ENCODE measurements at regions not wholly inside any gene's neighbourhood (a gene's known extent, or its start where the extent isn't known, plus 50 kb on each side); places are given as distances from the start of the nearest gene placed in this dataset.

DNA sequence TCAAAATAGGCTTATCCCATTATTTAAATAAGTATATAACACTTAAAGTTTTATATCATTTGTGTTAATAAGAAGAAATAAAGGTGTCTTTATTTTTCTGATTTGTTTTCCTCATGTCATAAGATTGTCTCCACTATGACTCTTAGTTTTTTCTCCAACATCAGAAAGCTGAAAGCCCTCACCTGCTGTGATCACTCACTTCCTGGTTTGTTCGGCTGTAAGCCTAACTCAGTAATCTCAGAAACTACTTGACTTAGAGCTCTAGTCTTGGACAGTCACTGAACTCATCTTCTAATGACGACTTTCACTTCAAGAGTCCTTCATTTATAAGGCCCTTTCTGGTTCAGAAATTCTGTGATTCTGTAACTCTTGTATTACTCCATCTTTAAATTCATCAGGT, 311.0 kb downstream of the ZEB2 start:
- ATAC-seq, result no peak
- TF ChIP-seq GLIS3 (CRISPR knock-in tag; IDR thresholded peaks at IDR 0.05) (no peak), CSDC2 (CRISPR knock-in tag; IDR thresholded peaks at IDR 0.05) (no peak), TCF4 (CRISPR knock-in tag; IDR thresholded peaks at IDR 0.05; ENCODE audit: borderline replicate concordance) (no peak), ZFP3 (CRISPR knock-in tag; IDR thresholded peaks at IDR 0.05) (no peak), ZNF565 (CRISPR knock-in tag; conservative IDR thresholded peaks at IDR 0.05; ENCODE audit: low read depth) (no peak)

DNA sequence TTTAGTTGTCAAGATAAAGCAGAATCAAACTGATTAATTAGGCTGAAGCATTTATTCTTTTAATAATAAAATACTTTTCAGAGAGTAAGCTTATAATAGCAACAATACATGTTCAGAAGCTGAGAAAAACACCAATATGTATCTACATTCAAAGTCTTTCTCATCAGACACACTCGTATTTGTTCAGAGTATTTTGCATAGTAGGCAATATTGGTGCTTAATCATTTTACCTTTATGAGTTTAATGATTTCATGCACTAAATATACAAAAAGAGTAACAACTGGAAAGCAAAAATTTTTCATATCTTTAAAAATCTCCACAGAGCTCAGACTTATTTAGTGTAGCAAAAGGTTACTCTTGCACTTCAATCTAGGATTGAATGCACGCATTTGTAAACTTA, 313.9 kb downstream of the ZEB2 start:
- TF ChIP-seq OSR1 (CRISPR knock-in tag; IDR thresholded peaks at IDR 0.05), result no peak
- TF ChIP-seq ZFP3 (CRISPR knock-in tag; IDR thresholded peaks at IDR 0.05), result no peak
- TF ChIP-seq, protein P1, sequence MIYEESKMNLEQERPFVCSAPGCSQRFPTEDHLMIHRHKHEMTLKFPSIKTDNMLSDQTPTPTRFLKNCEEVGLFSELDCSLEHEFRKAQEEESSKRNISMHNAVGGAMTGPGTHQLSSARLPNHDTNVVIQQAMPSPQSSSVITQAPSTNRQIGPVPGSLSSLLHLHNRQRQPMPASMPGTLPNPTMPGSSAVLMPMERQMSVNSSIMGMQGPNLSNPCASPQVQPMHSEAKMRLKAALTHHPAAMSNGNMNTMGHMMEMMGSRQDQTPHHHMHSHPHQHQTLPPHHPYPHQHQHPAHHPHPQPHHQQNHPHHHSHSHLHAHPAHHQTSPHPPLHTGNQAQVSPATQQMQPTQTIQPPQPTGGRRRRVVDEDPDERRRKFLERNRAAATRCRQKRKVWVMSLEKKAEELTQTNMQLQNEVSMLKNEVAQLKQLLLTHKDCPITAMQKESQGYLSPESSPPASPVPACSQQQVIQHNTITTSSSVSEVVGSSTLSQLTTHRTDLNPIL (CRISPR knock-in tag; IDR thresholded peaks at IDR 0.05; ENCODE audit: low read depth), result no peak
- no peak for TF ChIP-seq PPARA (CRISPR knock-in tag; IDR thresholded peaks at IDR 0.05; ENCODE audit: borderline replicate concordance)
- TF ChIP-seq ZC3H10 (CRISPR knock-in tag; IDR thresholded peaks at IDR 0.05), result no peak
- TF ChIP-seq CSDC2 (CRISPR knock-in tag; IDR thresholded peaks at IDR 0.05), result no peak
- TF ChIP-seq ARNTL (CRISPR knock-in tag; IDR thresholded peaks at IDR 0.05; ENCODE audit: borderline replicate concordance, low read depth), result no peak
- TF ChIP-seq ZNF8 (CRISPR knock-in tag; IDR thresholded peaks at IDR 0.05), result no peak
- TF ChIP-seq, protein P2, sequence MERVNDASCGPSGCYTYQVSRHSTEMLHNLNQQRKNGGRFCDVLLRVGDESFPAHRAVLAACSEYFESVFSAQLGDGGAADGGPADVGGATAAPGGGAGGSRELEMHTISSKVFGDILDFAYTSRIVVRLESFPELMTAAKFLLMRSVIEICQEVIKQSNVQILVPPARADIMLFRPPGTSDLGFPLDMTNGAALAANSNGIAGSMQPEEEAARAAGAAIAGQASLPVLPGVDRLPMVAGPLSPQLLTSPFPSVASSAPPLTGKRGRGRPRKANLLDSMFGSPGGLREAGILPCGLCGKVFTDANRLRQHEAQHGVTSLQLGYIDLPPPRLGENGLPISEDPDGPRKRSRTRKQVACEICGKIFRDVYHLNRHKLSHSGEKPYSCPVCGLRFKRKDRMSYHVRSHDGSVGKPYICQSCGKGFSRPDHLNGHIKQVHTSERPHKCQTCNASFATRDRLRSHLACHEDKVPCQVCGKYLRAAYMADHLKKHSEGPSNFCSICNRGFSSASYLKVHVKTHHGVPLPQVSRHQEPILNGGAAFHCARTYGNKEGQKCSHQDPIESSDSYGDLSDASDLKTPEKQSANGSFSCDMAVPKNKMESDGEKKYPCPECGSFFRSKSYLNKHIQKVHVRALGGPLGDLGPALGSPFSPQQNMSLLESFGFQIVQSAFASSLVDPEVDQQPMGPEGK (CRISPR knock-in tag; IDR thresholded peaks at IDR 0.05; ENCODE audit: borderline replicate concordance), result no peak
- no peak for TF ChIP-seq ISL1 (CRISPR knock-in tag; IDR thresholded peaks at IDR 0.05)
- TF ChIP-seq, protein P3, sequence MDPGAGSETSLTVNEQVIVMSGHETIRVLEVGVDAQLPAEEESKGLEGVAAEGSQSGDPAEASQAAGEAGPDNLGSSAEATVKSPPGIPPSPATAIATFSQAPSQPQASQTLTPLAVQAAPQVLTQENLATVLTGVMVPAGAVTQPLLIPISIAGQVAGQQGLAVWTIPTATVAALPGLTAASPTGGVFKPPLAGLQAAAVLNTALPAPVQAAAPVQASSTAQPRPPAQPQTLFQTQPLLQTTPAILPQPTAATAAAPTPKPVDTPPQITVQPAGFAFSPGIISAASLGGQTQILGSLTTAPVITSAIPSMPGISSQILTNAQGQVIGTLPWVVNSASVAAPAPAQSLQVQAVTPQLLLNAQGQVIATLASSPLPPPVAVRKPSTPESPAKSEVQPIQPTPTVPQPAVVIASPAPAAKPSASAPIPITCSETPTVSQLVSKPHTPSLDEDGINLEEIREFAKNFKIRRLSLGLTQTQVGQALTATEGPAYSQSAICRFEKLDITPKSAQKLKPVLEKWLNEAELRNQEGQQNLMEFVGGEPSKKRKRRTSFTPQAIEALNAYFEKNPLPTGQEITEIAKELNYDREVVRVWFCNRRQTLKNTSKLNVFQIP (CRISPR knock-in tag; IDR thresholded peaks at IDR 0.05; ENCODE audit: borderline replicate concordance, low read depth), result no peak
- TF ChIP-seq RARB (CRISPR knock-in tag; IDR thresholded peaks at IDR 0.05), result no peak
- TF ChIP-seq, protein P4, sequence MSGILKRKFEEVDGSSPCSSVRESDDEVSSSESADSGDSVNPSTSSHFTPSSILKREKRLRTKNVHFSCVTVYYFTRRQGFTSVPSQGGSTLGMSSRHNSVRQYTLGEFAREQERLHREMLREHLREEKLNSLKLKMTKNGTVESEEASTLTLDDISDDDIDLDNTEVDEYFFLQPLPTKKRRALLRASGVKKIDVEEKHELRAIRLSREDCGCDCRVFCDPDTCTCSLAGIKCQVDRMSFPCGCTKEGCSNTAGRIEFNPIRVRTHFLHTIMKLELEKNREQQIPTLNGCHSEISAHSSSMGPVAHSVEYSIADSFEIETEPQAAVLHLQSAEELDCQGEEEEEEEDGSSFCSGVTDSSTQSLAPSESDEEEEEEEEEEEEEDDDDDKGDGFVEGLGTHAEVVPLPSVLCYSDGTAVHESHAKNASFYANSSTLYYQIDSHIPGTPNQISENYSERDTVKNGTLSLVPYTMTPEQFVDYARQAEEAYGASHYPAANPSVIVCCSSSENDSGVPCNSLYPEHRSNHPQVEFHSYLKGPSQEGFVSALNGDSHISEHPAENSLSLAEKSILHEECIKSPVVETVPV (CRISPR knock-in tag; IDR thresholded peaks at IDR 0.05), result no peak
- TF ChIP-seq ESRRG (CRISPR knock-in tag; IDR thresholded peaks at IDR 0.05), result no peak
- no peak for TF ChIP-seq GLIS3 (CRISPR knock-in tag; IDR thresholded peaks at IDR 0.05)
- no peak for TF ChIP-seq SNAI2 (CRISPR knock-in tag; IDR thresholded peaks at IDR 0.05)
- no peak for TF ChIP-seq BACH2 (CRISPR knock-in tag; IDR thresholded peaks at IDR 0.05; ENCODE audit: borderline replicate concordance)
- no peak for ATAC-seq

DNA sequence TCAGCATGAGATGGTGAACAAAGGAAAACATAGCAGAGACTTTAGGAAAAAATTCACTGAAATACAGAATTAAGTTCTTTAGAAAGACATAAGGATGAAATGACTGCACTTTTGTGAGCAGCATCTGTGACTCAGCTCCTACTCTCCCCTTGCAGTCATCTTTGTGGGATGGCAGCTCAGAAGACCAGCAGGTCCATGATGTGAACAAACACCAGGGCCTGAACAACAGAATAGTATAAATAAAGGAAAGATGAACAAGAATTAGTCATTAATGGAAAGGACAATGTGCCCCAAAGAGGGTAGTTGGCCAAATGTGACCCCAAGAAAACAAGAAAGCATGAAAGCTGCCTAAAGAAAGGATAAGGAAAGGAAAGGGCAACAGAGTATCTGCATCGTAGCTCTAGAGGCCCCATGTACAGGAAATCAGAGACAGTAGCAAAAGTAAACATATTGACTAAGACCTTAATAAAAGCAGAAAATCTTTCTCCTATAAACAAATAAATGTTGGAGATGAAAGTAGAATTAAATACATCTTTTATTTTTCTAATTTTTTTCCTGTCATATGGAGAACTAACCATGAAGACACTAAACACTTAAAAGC, 318.0 kb downstream of the ZEB2 start:
- no peak for ATAC-seq
- TF ChIP-seq PPARA (CRISPR knock-in tag; IDR thresholded peaks at IDR 0.05; ENCODE audit: borderline replicate concordance), result no peak

DNA sequence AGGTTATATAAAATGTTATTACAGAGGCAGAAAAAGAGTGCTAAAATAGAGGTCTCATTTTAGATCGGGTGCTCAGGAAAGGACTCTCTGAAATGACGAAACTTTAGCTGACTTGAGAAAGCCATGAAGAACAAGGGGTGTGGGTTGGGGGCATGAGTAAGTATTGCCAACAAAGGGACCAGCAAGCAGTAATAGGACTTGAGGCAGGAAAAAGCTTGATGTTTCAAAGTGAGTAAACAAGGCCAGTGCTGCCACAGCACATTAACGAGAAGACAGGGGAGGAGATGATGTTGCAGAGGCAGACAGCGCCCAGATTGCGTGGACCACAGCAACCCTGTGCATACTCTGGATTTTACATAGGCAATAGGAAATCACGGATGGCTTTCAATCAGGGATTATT, 318.8 kb downstream of the ZEB2 start:
- ATAC-seq, result no peak

More for the DNA sequence above, 318.8 kb downstream of the ZEB2 start:
- TF ChIP-seq ZNF565 (CRISPR knock-in tag; conservative IDR thresholded peaks at IDR 0.05; ENCODE audit: low read depth), result no peak
- TF ChIP-seq, protein P2 (CRISPR knock-in tag; IDR thresholded peaks at IDR 0.05; ENCODE audit: borderline replicate concordance), result no peak
- no peak for TF ChIP-seq ZFP30 (CRISPR knock-in tag; IDR thresholded peaks at IDR 0.05)
- TF ChIP-seq, protein P3 (CRISPR knock-in tag; IDR thresholded peaks at IDR 0.05; ENCODE audit: borderline replicate concordance, low read depth), result no peak
- TF ChIP-seq ISL1 (CRISPR knock-in tag; IDR thresholded peaks at IDR 0.05), result no peak
- TF ChIP-seq ZFP3 (CRISPR knock-in tag; IDR thresholded peaks at IDR 0.05), result no peak
- TF ChIP-seq ZNF70 (CRISPR knock-in tag; IDR thresholded peaks at IDR 0.05), result no peak
- no peak for TF ChIP-seq SNAI2 (CRISPR knock-in tag; IDR thresholded peaks at IDR 0.05)
- no peak for TF ChIP-seq RARB (CRISPR knock-in tag; IDR thresholded peaks at IDR 0.05)
- TF ChIP-seq PPARA (CRISPR knock-in tag; IDR thresholded peaks at IDR 0.05; ENCODE audit: borderline replicate concordance), result no peak
- TF ChIP-seq TOX (CRISPR knock-in tag; IDR thresholded peaks at IDR 0.05; ENCODE audit: borderline replicate concordance), result no peak
- TF ChIP-seq ZNF8 (CRISPR knock-in tag; IDR thresholded peaks at IDR 0.05), result no peak
- TF ChIP-seq ESRRG (CRISPR knock-in tag; IDR thresholded peaks at IDR 0.05), result no peak
- TF ChIP-seq, protein P1 (CRISPR knock-in tag; IDR thresholded peaks at IDR 0.05; ENCODE audit: low read depth), result no peak
